ENCODE measurements at regions not wholly inside any gene's neighbourhood (a gene's known extent, or its start where the extent isn't known, plus 50 kb on each side); places are given as distances from the start of the nearest gene placed in this dataset.
"Not testable (repeated sequence)": the region's sequence is repeated elsewhere in the genome, so short reads cannot be mapped to it uniquely, and the experiment has no call there.

- no peak for TF ChIP-seq POLR2A (IDR thresholded peaks at IDR 0.05; ENCODE audit: low read depth, low read length)
- no peak for FAIRE-seq
These were observed 55.0 kb downstream of the FOXA2 start for GRCh38 chr20:22529150-22530019.

DNA sequence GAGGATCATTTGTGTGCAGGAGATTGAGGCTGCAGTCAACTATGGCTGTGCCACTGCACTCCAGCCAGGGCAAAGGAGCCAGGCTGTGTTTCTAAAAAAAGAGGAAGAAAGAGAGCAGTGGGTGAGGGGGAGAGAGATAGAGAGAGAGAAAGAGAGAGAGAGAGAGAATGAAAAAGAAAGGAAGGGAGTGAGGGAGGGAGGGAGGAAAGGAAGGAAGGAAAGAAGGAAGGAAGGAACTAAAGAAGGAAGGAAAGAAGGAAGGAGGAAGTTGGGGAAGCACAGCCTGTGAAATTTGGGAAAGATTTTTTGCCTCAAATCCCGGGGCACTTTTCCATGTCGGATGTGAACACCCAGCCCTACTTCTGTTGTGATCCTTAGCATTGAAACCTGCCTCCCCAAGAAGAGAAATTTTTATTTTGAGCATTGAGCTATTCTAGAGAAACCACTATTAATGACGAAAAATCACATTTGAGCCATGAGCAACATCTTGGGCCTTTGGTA is 57.8 kb downstream of the FOXA2 start:
- FAIRE-seq, result no peak
- no peak for DNase-seq (ENCODE audit: insufficient read length, low spot score)
- no peak for TF ChIP-seq POLR2A (IDR thresholded peaks at IDR 0.05; ENCODE audit: low read depth, low read length)

More at GRCh38 chr20:22529150-22530019, 55.0 kb downstream of the FOXA2 start:
- DNase-seq (ENCODE audit: insufficient read length, low spot score), result no peak

- TF ChIP-seq POLR2A (IDR thresholded peaks at IDR 0.05; ENCODE audit: low read depth, low read length), result no peak
- FAIRE-seq (no peak), DNase-seq (ENCODE audit: insufficient read length, low spot score) (no peak)
These were observed 58.6 kb downstream of the FOXA2 start for GRCh38 chr20:22525821-22526220.

DNA sequence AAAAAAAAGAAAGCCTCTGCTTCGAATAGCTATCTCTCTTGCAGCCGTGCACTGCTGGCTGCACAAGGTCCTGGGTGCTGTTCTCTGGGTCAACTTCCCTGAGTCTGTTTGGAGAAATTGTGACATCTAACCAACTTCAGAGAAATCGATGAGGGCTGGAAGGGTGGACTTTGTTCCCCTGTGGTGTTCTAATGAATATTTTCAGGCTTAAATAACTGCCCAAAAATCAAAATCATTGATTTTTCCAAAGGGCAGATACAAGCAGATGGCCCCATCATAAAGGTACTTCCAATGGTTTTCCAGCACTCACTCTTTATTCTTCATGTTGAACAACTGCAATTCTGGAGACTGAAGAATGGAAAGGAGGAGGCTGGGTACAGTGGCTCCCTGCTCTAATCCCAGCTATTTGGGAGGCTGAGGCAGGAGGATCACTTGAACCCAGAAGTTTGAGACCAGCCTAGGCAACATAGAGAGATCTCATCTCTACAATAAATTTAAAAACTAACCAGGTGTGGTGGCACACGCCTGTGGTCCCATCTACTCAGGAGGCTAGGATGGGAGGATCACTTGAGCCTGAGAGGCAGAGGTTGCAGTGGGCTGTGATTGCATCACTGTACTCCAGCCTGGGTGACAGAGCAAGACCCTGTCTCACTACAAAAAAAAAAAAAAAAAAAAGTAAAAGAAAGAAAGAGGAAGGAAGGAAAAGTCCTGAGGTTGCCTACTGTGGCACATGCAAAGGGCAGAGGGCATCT is 59.1 kb downstream of the FOXA2 start:
- no peak for TF ChIP-seq POLR2A (IDR thresholded peaks at IDR 0.05; ENCODE audit: low read depth, low read length)
- DNase-seq (ENCODE audit: insufficient read length, low spot score) (no peak), FAIRE-seq (no peak)

GRCh38 chr20:22524393-22525015 is 59.9 kb downstream of the FOXA2 start:
- TF ChIP-seq POLR2A (IDR thresholded peaks at IDR 0.05; ENCODE audit: low read depth, low read length), result no peak
- DNase-seq (ENCODE audit: insufficient read length, low spot score) (no peak), FAIRE-seq (no peak)

GRCh38 chr20:22523499-22524392 is 60.6 kb downstream of the FOXA2 start:
- no peak for TF ChIP-seq POLR2A (IDR thresholded peaks at IDR 0.05; ENCODE audit: low read depth, low read length)
- no peak for FAIRE-seq

DNA sequence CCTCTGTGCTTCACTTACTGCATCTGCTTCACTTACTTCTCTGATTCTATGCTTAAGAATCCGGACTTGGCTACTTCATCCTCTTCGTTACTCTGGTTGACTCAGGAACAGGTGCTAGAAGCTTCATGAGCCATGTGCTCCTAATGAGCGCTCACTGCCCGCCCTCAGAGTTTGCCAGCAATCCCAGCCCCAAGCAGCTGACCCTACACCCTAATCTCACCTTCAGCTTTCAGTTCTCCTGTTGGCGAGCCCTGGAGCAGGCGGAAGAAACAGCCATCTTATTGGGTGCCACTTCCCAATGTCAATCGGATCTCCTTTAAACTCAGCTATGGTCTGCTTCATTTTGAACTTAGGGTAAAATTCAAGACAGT is 61.3 kb downstream of the FOXA2 start:
- TF ChIP-seq POLR2A (IDR thresholded peaks at IDR 0.05; ENCODE audit: low read depth, low read length), result no peak
- no peak for DNase-seq (ENCODE audit: insufficient read length, low spot score)
- FAIRE-seq, result no peak

More at GRCh38 chr20:22523499-22524392, 60.6 kb downstream of the FOXA2 start:
- no peak for DNase-seq (ENCODE audit: insufficient read length, low spot score)

GRCh38 chr20:22522701-22523100 is 61.7 kb downstream of the FOXA2 start:
- no peak for FAIRE-seq
- no peak for TF ChIP-seq POLR2A (IDR thresholded peaks at IDR 0.05; ENCODE audit: low read depth, low read length)

GRCh38 chr20:22521940-22522339 is 62.4 kb downstream of the FOXA2 start:
- FAIRE-seq; DNase-seq (ENCODE audit: insufficient read length, low spot score): not testable (repeated sequence)

More at GRCh38 chr20:22522701-22523100, 61.7 kb downstream of the FOXA2 start:
- no peak for DNase-seq (ENCODE audit: insufficient read length, low spot score)

- no peak for TF ChIP-seq POLR2A (IDR thresholded peaks at IDR 0.05; ENCODE audit: low read depth, low read length)
- no peak for FAIRE-seq
- DNase-seq (ENCODE audit: insufficient read length, low spot score), result no peak
These were observed 64.0 kb downstream of the FOXA2 start for GRCh38 chr20:22520381-22520780.

DNA sequence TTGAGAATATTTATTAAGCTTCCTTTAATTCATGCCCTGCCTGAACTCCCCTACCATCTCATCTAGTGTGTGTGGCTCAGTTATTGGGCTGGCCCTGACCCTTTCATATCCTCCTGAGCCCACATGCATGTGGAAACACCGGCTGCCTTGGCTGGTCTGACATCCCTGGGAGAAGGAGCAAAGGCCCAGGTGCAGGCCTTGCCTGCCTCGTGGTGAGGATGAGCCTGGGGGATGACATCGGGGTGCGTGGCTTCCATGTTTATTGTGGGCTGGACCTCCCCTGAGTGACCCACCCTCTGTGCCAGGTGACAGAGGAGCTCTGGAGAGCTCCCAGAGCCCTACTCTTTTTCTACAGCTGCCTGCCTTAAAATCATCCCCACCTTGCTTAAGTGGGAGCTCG is 69.1 kb downstream of the FOXA2 start:
- no peak for TF ChIP-seq POLR2A (IDR thresholded peaks at IDR 0.05; ENCODE audit: low read depth, low read length)

GRCh38 chr20:22513574-22513973 is 70.8 kb downstream of the FOXA2 start:
- no peak for TF ChIP-seq POLR2A (IDR thresholded peaks at IDR 0.05; ENCODE audit: low read depth, low read length)
- no peak for DNase-seq (ENCODE audit: insufficient read length, low spot score)
- FAIRE-seq, result no peak

More for the DNA sequence above, 69.1 kb downstream of the FOXA2 start:
- no peak for FAIRE-seq
- DNase-seq (ENCODE audit: insufficient read length, low spot score), result no peak

DNA sequence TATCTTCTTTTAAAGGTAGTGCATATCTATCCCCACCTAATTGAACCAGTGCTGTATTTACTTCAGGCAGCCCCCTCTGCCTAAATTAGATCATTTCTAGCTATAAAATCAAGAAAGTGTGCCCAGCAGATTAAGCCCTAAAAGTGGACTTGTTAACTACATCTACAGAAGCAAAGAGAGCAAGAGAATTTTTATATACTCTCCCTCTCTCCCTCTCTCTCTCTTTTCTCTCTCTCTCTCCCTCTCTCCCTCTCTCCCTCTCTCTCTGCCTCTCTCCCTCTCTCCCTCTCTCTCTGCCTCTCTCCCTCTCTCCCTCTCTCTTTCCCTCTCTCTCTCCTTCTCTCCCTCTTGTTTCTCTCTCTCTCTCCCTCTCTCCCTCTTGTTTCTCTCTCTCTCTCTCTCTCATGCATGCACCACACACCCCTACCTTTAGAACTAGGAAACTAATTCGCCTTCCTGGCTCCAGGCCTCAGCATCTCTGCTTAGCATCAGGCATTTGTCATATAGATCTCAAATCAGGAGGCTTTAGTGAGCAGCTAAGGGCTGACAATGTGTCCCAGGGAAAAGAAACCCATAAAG is 71.4 kb downstream of the FOXA2 start:
- DNase-seq (ENCODE audit: insufficient read length, low spot score) (no peak), FAIRE-seq (no peak)
- TF ChIP-seq POLR2A (IDR thresholded peaks at IDR 0.05; ENCODE audit: low read depth, low read length), result no peak
